Gastroesophageal sphincter (tissue), 4 donors: ENCODE measurements at regions not wholly inside any gene's neighbourhood (a gene's known extent, or its start where the extent isn't known, plus 50 kb on each side); places are given as distances from the start of the nearest gene placed in this dataset.

Experiments used
- ATAC-seq: fragments of 150-250 bp; one replicate; pipeline ENCODE4 v1.9.1; 2016; ENCODE audit warnings: mild to moderate bottlenecking, moderate library complexity
- H3K27ac ChIP-seq, 4 donors: fragments of 200-600 bp; sonication (generic) in 3 of 4; 1 replicate in 3 of 4; 2 replicates in 1 of 4; pipeline ENCODE4 v1.5.1; 2016 to 2019
- H3K27me3 ChIP-seq: fragments of 200-600 bp; sonication (generic); one replicate; pipeline ENCODE4 v1.5.1; 2019
- H3K36me3 ChIP-seq, 2 donors: fragments of 200-600 bp; sonication (generic); one replicate each; pipeline ENCODE4 v1.5.1; 2019; ENCODE audit warnings: control low read depth in 1 of 2
- H3K4me1 ChIP-seq, 3 donors: fragments of 200-600 bp; sonication (generic); 1 replicate in 2 of 3; 2 replicates in 1 of 3; pipeline ENCODE4 v1.5.1; 2016 to 2019; ENCODE audit warnings: control low read depth in 2 of 3
- H3K4me3 ChIP-seq, 2 donors: fragments of 200-600 bp; sonication (generic); one replicate each; pipeline ENCODE4 v1.5.1; 2019; ENCODE audit warnings: mild to moderate bottlenecking in 1 of 2, moderate library complexity in 1 of 2
- H3K9me3 ChIP-seq, 3 donors: fragments of 200-600 bp; sonication (generic); one replicate each; pipeline ENCODE4 v1.5.1; 2017 to 2019; ENCODE audit warnings: control low read depth in 2 of 3
- EP300 ChIP-seq: sonication (generic); formaldehyde crosslinking; IDR thresholded peaks from one replicate; pipeline ENCODE4 v1.6.1; 2017; ENCODE audit warnings: antibody characterized with exemption, mild to moderate bottlenecking
- POLR2A ChIP-seq, 2 donors: fragments of 450-650 bp; IDR thresholded peaks; one replicate each; pipeline ENCODE4 v1.6.1; 2017; ENCODE audit warnings: antibody characterized with exemption in 2 of 2, mild to moderate bottlenecking in 2 of 2, moderate library complexity in 1 of 2
- POLR2AphosphoS5 ChIP-seq: sonication (generic); formaldehyde crosslinking; IDR thresholded peaks from one replicate; pipeline ENCODE4 v1.6.1; 2017; ENCODE audit warnings: antibody characterized with exemption
- WGBS, 2 donors: methylation state at CpG; one replicate each; pipeline ENCODE4 v1.1.5; 2018; ENCODE audit warnings: low coverage in 1 of 2; 5-methylcytosine and 5-hydroxymethylcytosine counted together
- TF ChIP-seq, protein P1 (sequence below), 4 experiments: fragments of 200-600 bp in 2 of 4; fragments of 450-650 bp in 2 of 4; sonication (generic) in 1 of 4; IDR thresholded peaks; one replicate each; pipeline ENCODE4 v1.5.1; 2017 to 2019; ENCODE audit warnings: antibody characterized with exemption in 4 of 4, mild to moderate bottlenecking in 2 of 4, moderate library complexity in 2 of 4

DNA sequence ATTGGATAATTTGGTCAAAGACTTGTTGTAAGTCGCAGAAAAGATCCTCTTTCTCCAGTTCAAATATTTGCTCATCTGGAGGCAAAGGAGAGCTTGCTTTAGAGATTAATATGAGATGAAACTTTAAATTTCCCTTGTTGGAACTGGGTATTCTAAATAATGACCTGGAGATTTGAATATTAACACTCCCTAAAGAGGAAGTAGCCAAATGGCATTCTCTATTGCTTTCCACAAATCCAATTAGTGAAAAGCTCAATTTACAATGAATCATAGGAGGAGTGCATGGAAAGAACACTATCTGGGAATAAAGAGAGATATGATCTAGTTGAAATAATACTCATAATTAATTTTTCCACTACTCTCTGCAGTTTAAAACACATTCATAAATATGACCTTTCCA is 641.6 kb upstream of the TENM4 start:
- Histone ChIP-seq H3K9me3 (no peaks in the 10 kb centered on the region), H3K4me1 (no peaks in the 10 kb centered on the region), H3K36me3 (no peaks in the 10 kb centered on the region), H3K27ac (no peak overlapping the region), H3K27me3 (no peaks in the 10 kb centered on the region), H3K4me3 (no peak overlapping the region)
- TF ChIP-seq POLR2AphosphoS5, result no peak
- TF ChIP-seq EP300, result no peak
- TF ChIP-seq POLR2A (IDR thresholded peaks at IDR 0.05), result no peak
- TF ChIP-seq, protein P1, sequence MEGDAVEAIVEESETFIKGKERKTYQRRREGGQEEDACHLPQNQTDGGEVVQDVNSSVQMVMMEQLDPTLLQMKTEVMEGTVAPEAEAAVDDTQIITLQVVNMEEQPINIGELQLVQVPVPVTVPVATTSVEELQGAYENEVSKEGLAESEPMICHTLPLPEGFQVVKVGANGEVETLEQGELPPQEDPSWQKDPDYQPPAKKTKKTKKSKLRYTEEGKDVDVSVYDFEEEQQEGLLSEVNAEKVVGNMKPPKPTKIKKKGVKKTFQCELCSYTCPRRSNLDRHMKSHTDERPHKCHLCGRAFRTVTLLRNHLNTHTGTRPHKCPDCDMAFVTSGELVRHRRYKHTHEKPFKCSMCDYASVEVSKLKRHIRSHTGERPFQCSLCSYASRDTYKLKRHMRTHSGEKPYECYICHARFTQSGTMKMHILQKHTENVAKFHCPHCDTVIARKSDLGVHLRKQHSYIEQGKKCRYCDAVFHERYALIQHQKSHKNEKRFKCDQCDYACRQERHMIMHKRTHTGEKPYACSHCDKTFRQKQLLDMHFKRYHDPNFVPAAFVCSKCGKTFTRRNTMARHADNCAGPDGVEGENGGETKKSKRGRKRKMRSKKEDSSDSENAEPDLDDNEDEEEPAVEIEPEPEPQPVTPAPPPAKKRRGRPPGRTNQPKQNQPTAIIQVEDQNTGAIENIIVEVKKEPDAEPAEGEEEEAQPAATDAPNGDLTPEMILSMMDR (IDR thresholded peaks at IDR 0.05), result no peak
- ATAC-seq, result no peak
- WGBS, 2 donors, result 100% methylated on average over 1 of the region's 1 CpG

DNA sequence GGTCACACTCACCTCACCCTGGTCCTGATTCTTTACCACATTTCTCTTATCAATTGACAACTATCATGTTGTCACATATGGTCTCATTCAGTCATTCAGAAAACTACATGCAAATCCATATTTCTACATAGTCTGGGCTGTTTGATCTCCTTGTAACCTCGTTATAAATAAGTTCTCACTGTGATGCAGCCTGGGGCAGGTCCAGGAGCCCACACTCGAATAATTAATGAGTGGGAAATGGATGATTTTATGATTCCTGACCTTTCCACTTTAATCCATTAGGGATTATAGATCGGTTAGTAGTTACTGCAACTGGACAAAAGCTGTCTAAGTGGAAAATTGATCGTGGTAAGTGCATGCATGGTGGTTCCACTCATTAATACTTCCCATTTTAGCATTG is 636.3 kb upstream of the TENM4 start:
- no peak for ATAC-seq
- Histone ChIP-seq H3K27me3 (no peaks in the 10 kb centered on the region), H3K9me3 (no peaks in the 10 kb centered on the region), H3K36me3 (no peaks in the 10 kb centered on the region), H3K4me1 (no peaks in the 10 kb centered on the region), H3K4me3 (no peak overlapping the region), H3K27ac (no peak overlapping the region)
- TF ChIP-seq POLR2A (IDR thresholded peaks at IDR 0.05), result no peak
- TF ChIP-seq, protein P1 (IDR thresholded peaks at IDR 0.05), result no peak
- TF ChIP-seq EP300, result no peak
- TF ChIP-seq POLR2AphosphoS5, result no peak
- 58 to 63% methylated on average over 4 of the region's 4 CpGs for WGBS, 2 donors

GRCh38 chr11:80074837-80075236 is 634.0 kb upstream of the TENM4 start:
- Histone ChIP-seq H3K9me3 (no peaks in the 10 kb centered on the region), H3K4me3 (no peak overlapping the region), H3K36me3 (no peaks in the 10 kb centered on the region), H3K27me3 (no peaks in the 10 kb centered on the region), H3K4me1 (no peaks in the 10 kb centered on the region), H3K27ac (no peak overlapping the region)
- no peak for ATAC-seq
- TF ChIP-seq, protein P1 (IDR thresholded peaks at IDR 0.05), result no peak
- no peak for TF ChIP-seq POLR2AphosphoS5
- no peak for TF ChIP-seq EP300
- no peak for TF ChIP-seq POLR2A (IDR thresholded peaks at IDR 0.05)
- 55 to 60% methylated on average over 4 of the region's 4 CpGs for WGBS, 2 donors

GRCh38 chr11:80066291-80066690 is 625.5 kb upstream of the TENM4 start:
- TF ChIP-seq EP300 (no peak), POLR2A (IDR thresholded peaks at IDR 0.05) (no peak), POLR2AphosphoS5 (no peak)
- TF ChIP-seq, protein P1 (IDR thresholded peaks at IDR 0.05), result no peak
- H3K4me1 ChIP-seq, result no peaks in the 10 kb centered on the region
- ATAC-seq, result no peak

GRCh38 chr11:80065086-80065485 is 624.3 kb upstream of the TENM4 start:
- ATAC-seq, result no peak
- no peak for TF ChIP-seq EP300
- TF ChIP-seq POLR2AphosphoS5, result no peak
- TF ChIP-seq, protein P1 (IDR thresholded peaks at IDR 0.05), result no peak
- no peak for TF ChIP-seq POLR2A (IDR thresholded peaks at IDR 0.05)
- no peaks in the 10 kb centered on the region for H3K9me3 ChIP-seq
- no peaks in the 10 kb centered on the region for H3K27me3 ChIP-seq
- no peak overlapping the region for H3K4me3 ChIP-seq
- no peak overlapping the region for H3K27ac ChIP-seq
- no peaks in the 10 kb centered on the region for H3K4me1 ChIP-seq
- H3K36me3 ChIP-seq, result no peaks in the 10 kb centered on the region
- whole genome bisulfite sequencing, 2 donors, result 79% methylated on average over 3 of the region's 3 CpGs; no CpG with 5 or more reads in 1 of the 2 donors

More at GRCh38 chr11:80066291-80066690, 625.5 kb upstream of the TENM4 start:
- no peak overlapping the region for H3K4me3 ChIP-seq
- no peaks in the 10 kb centered on the region for H3K36me3 ChIP-seq
- no peak overlapping the region for H3K27ac ChIP-seq
- H3K27me3 ChIP-seq, result no peaks in the 10 kb centered on the region
- no peaks in the 10 kb centered on the region for H3K9me3 ChIP-seq
